NB4 (cell line): ENCODE measurements at regions not wholly inside any gene's neighbourhood (a gene's known extent, or its start where the extent isn't known, plus 50 kb on each side); places are given as distances from the start of the nearest gene placed in this dataset.
"Not testable (repeated sequence)": the region's sequence is repeated elsewhere in the genome, so short reads cannot be mapped to it uniquely, and the experiment has no call there.

Experiments
- DNase-seq: peaks from one replicate; pipeline ENCODE4 v3.0.0; 2010; ENCODE audit warnings: low read depth
- H3K4me3 ChIP-seq: one replicate; pipeline ENCODE4 v1.5.1; 2011; ENCODE audit warnings: mild to moderate bottlenecking, low read depth, low read length, moderate library complexity
- CTCF ChIP-seq: IDR thresholded peaks from one replicate; pipeline ENCODE4 v1.5.1; 2012; ENCODE audit warnings: low read depth, low read length
- MAX ChIP-seq: IDR thresholded peaks from 2 replicates; pipeline ENCODE4 v1.6.1; 2011; ENCODE audit warnings: low read depth, low read length
- MYC ChIP-seq: IDR thresholded peaks from 2 replicates; pipeline ENCODE4 v1.6.1; 2011; ENCODE audit warnings: low read depth, low read length
- POLR2A ChIP-seq: IDR thresholded peaks from 2 replicates; pipeline ENCODE4 v1.6.1; 2011; ENCODE audit warnings: mild to moderate bottlenecking; ENCODE audit not compliant: insufficient read length; ENCODE audit errors: extremely low read depth

GRCh38 chr2:180829261-180829660 lies 151.1 kb upstream of the UBE2E3 start:
- TF ChIP-seq MAX (no peak), POLR2A (no peak), CTCF (no peak), MYC (no peak)
- no peak for DNase-seq
- no peak overlapping the region for H3K4me3 ChIP-seq

- H3K4me3 ChIP-seq = no peak overlapping the region
- no peak for DNase-seq
- TF ChIP-seq MYC (no peak), CTCF (no peak), MAX (no peak), POLR2A (no peak)
Measured at GRCh38 chr2:180828756-180829155, 151.6 kb upstream of the UBE2E3 start.

GRCh38 chr2:180823546-180824141 lies 156.8 kb upstream of the UBE2E3 start:
- no peak for DNase-seq
- H3K4me3 ChIP-seq = no peak overlapping the region
- TF ChIP-seq POLR2A = no peak
- TF ChIP-seq MAX = no peak
- TF ChIP-seq CTCF = no peak
- no peak for TF ChIP-seq MYC

GRCh38 chr2:180819106-180819505 lies 161.3 kb upstream of the UBE2E3 start:
- no peak for TF ChIP-seq MAX
- TF ChIP-seq MYC = no peak
- TF ChIP-seq CTCF = no peak
- no peak for TF ChIP-seq POLR2A
- DNase-seq = no peak
- no peak overlapping the region for H3K4me3 ChIP-seq

DNA sequence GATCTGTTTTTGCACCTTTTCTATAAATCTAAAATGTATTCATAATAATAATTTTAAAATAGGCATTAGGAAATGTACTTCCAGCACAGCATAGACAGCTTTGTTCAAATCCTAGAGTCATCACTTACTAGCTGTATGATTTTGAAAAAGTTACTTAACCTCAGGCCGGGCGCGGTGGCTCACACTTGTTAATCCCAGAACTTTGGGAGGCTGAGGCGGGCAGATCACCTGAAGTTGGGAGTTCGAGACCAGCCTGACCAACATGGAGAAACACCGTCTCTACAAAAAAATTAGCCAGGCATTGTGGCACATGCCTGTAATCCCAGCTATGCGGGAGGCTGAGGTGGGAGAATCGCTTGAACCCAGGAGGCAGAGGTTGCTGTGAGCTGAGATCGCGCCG lies 161.7 kb upstream of the UBE2E3 start:
- not testable (repeated sequence) for DNase-seq, H3K4me3 ChIP-seq

DNA sequence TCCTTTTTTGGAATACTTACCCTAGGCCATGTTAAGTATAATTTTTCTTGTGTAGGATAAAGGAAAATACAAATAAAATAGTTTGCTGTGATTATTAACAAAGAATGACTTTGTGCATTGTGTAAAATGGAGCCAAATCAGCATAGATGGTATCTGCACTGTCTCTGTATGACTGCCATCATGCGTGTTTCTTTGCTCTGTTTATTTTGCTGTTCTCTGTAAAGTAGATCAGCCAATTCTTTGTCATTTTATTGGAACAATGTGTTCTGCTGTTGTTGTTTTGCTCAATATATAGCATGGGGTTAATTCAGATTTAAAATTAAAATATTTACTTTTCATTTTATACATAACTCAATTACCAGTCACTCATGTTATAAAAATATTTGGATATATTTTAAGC lies 181.3 kb upstream of the UBE2E3 start:
- H3K4me3 ChIP-seq = no peak overlapping the region
- TF ChIP-seq CTCF (no peak), POLR2A (no peak), MYC (no peak), MAX (no peak)
- DNase-seq = no peak

GRCh38 chr2:180790891-180791290 lies 189.5 kb upstream of the UBE2E3 start:
- no peak overlapping the region for H3K4me3 ChIP-seq
- no peak for TF ChIP-seq POLR2A
- no peak for TF ChIP-seq MYC
- no peak for TF ChIP-seq CTCF
- TF ChIP-seq MAX = no peak
- DNase-seq = no peak
